NCI-H2196 (cell line): ENCODE measurements at regions not wholly inside any gene's neighbourhood (a gene's known extent, or its start where the extent isn't known, plus 50 kb on each side); places are given as distances from the start of the nearest gene placed in this dataset.

Experiments
- DNase-seq: peaks from one replicate; lab custom pipeline; 2025; ENCODE audit not compliant: unreplicated experiment; lab: John Stamatoyannopoulos, UW

GRCh38 chr6:169937389-169938261 is 186.2 kb downstream of the ERMARD start:
- no peak for DNase-seq

- no peak for DNase-seq
Observed at GRCh38 chr6:169936355-169936975, 185.0 kb downstream of the ERMARD start.

GRCh38 chr6:169935861-169936260 is 184.4 kb downstream of the ERMARD start:
- DNase-seq: no peak

DNA sequence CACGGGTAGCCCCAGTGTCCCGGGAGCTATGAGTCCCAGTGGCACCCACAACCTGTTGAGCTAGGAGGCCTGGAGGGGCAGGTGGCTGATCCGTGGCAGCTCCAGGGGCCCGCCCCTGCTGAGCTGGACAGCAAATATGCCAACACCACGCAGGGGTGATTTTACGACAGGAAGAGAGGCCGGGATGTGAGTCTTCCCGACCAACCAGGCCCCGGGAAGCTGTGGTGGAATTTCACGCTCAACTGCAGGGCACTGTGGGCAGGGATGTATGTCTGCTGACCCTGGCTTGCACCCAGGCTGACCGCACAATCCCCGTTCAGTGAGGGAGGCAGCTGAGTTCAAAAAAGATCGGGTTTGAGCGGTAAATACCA is 183.9 kb downstream of the ERMARD start:
- DNase-seq: no peak

DNA sequence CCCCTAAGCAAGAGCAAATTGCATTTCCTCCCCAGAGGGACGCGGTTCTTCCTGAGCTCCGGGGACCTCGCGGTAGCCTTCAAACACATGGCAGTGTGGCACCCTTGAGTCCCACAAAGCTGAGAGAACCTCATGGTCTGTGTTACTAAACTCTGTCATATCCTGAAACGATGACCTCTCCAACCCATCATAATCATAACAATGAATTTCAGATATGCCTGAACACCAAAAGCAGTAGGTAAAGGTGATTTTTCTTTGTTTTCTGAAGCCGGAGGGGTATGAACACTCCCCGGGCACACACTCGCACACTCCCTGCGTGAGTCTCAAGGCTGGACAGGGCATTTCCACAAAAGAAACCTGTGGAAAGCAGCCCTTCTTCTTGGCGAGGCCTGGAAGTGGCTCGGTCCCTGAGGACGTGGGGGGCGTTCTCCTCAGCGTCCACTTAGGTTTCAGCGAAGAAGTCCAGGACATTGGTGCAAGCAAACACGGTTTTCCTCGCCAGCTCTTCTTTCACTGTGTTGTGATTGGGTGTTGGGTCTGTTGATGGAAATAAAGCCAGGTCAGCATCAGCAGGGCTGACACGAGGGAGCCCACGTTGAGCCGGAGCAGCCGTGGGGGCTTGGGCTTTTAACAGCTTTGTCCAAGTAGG is 183.4 kb downstream of the ERMARD start:
- DNase-seq: no peak

- peak; percentile 48 for DNase-seq
Observed at GRCh38 chr6:169933839-169934698, 182.6 kb downstream of the ERMARD start.

DNA sequence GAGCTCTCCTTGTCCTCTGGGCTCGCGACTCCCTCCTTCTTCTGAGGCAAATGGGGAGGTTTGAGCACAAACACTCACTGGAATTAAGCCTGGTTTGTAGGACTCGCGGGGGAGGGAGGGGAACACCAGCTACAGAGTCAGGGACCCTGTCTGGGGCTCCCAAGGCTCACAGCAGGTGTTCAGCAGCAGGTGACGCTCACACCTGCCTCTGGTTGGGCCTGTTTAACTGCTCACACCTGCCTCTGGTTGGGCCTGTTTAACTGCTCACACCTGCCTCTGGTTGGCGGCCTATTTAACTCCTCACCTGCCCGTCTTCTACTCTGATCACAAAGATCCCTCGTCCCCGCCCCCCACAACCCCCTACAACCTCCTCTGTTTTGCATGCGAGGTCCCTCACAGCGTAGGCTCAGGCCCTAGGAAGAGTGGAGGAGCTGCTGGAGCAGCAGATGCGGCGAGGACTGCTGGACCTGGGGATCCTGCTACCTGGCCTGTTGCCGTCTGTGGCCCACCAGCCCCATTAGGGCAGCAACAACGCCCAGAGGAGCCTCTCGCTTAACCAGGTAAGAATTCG is 181.9 kb downstream of the ERMARD start:
- DNase-seq: peak; percentile 52

DNA sequence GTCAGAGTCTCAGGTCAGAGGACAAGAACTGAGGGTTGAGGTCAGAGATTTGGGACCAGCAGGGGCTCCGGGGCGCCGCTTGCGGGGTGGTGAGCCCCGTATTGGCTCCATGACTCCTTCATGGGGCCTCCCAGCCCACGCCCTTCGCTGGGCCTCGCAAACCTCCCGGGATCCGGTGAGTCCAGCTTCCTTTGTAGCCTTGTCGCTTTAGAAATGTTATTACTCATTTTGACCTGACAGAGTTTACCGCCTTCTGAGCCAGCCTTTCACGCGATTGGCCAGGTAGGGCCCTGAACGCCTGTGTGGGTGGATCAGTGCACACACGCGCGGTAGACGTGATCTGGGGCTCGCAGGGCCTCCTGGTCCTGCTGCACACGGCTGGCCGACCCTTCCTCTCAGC is 181.1 kb downstream of the ERMARD start:
- DNase-seq: no peak

GRCh38 chr6:169931261-169931660 is 179.8 kb downstream of the ERMARD start:
- DNase-seq: peak; percentile 40

DNA sequence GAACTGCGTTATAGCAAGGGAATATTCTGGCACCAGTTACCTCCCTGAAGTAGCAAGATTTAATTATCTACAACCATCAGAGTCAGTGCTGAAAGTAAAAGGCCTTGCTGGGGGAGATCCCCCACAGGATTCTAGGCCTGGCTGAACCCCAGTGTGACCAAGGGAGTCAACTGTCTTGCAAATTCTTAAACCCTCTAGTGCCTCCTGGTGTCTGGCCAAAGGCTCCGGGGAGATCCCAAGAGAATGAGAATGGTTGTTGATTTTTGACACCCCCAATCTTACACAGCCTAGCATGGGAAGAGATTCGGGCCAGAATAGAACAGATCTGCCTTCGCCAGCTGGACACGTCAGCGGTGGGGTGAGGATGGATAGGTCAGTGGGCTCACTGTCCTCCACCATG is 179.4 kb downstream of the ERMARD start:
- DNase-seq: no peak

- DNase-seq: no peak
Observed at GRCh38 chr6:169927711-169928110, 176.3 kb downstream of the ERMARD start.

GRCh38 chr6:169926617-169927417 is 175.4 kb downstream of the ERMARD start:
- DNase-seq: no peak

DNA sequence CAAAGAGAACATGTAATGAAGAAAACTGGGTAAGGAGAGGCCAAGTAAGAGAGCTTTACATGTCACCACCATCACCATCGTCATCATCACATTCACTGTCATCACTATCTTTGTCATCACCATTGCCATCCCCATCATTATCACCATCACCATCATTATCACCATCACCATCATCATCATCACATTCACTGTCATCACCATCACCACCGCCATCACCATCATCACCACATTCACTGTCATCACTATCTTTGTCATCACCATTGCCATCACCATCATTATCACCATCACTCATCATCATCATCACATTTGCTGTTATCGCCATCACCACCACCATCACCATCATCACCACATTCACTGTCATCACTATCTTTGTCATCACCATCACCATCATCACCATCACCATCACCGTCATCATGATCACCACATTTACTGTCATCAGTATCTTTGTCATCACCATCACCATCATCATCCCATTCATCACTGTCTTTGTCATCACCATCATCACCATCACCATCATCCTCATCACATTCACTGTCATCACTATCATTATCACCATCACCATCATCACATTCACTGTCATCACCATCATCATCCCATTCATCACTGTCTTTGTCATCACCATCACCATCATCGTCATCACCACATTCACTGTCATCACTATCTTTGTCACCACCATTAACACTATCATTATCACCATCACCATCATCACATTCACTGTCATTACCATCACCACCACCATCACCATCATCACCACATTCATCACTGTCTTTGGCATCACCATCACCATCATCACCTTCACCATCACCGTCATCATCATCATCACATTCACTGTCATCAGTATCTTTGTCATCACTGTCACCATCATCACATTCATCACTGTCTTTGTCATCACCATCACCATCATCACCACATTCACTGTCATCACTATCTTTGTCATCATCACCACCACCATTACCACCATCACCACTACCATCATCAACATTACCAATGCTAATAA is 172.3 kb downstream of the ERMARD start:
- no peak for DNase-seq

GRCh38 chr6:169921853-169922824 is 170.7 kb downstream of the ERMARD start:
- DNase-seq: no peak

DNA sequence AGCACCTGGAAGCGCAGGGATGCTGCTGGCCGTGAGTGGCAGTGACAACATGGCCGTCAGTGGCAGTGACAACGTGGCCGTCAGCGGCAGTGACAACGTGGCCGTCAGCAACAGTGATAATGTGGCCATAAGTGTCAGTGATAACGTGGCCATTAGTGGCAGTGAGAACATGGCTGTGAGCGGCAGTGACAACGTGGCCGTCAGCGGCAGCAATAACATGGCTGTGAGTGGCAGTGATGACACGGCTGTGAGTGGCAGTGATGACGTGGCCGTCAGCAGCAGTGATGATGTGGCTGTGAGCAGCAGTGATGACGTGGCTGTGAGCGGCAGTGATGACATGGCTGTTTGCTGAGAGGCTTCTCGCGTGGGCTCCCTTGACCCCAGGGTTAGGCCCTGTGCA is 169.8 kb downstream of the ERMARD start:
- no peak for DNase-seq

DNA sequence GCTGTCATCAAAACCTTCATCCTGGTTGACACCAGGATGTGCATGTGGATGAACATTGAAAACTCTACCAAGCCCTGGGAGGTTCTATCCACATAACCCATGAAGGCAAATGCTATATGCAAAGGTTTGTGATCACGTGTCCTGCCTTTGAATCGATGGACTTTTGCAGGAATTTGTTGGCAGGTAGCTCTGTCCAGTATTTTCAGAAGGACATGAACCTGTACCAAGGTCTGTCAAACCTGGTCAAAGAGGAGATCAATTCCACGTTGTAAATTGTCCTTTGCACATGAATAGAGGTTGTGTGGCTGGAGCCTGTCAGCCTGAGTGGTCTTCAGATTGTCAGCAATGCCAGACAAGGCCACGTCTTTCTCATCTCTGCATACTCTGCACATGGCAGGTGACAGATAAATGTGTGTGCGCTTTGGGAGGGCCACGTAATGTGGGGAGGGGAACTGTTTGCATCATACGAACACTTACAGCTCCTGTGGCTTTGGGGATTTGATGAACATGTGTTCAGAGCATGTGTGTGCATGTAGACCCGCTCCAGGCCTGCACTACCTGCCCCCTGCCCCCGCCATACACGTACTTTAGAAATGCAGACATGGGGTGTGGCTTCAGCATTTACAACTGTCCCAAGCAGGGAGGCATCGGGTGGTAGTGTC is 169.1 kb downstream of the ERMARD start:
- no peak for DNase-seq

DNA sequence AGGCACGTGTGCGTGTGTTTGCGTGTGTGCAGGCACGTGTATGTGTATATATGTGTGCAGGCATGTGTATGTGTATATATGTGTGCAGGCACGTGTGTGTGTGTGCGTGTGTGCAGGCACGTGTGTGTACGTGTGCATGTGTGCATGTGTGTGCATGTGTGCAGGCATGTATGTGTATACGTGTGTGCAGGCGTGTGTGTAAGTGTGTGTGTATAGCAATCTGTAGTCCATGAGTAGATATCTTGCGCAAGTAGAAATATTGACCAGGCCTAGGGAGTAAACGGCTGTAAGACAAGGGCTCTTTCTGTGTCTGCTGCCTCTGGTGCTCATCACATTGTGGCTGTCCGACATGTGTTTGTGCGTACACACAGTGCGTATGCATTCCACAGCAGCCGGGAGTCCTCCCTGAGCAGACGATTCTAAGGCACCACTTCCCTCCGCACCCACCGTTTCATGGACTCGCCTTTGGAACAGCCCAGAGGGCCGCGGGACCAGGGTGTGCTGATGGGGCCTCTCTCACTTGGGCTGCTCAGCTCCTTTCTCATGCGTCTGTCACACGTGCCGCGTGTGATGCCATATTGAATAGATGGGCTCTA is 167.6 kb downstream of the ERMARD start:
- DNase-seq: no peak
